Neural cell (in vitro differentiated cells): ENCODE measurements at regions not wholly inside any gene's neighbourhood (a gene's known extent, or its start where the extent isn't known, plus 50 kb on each side); places are given as distances from the start of the nearest gene placed in this dataset.

Experiments used
- H2AFZ ChIP-seq: fragments of 200-600, 300-800 bp; sonication (generic), shearing (Covaris generic); 2 replicates; pipeline ENCODE4 v1.6.0; 2014; ENCODE audit warnings: low read depth, mild to moderate bottlenecking, antibody characterized with exemption, low read length, moderate library complexity
- H3F3A ChIP-seq: fragments of 200-600 bp; shearing (Covaris generic); 2 replicates; pipeline ENCODE4 v1.6.1; 2016; ENCODE audit warnings: mild to moderate bottlenecking, moderate library complexity, mixed read lengths, antibody characterized with exemption, low read length; ENCODE audit not compliant: insufficient read depth, poor library complexity, severe bottlenecking
- H3K27ac ChIP-seq: fragments of 200-600, 300-800 bp; sonication (generic), shearing (Covaris generic); 2 replicates; pipeline ENCODE4 v1.5.1; 2014; ENCODE audit warnings: mild to moderate bottlenecking, low read length, moderate library complexity
- H3K27me3 ChIP-seq: fragments of 300-800, 200-600 bp; sonication (generic), shearing (Covaris generic); 2 replicates; pipeline ENCODE4 v1.6.0; 2014; ENCODE audit warnings: mild to moderate bottlenecking, low read depth, low read length, moderate library complexity; ENCODE audit not compliant: insufficient read depth
- H3K36me3 ChIP-seq: fragments of 300-800, 200-600 bp; sonication (generic), shearing (Covaris generic); 2 replicates; pipeline ENCODE4 v1.5.1; 2014; ENCODE audit warnings: mild to moderate bottlenecking, antibody characterized with exemption, low read length, moderate library complexity; ENCODE audit not compliant: insufficient read depth
- H3K4me2 ChIP-seq: fragments of 300-800, 200-600 bp; sonication (generic), shearing (Covaris generic); 2 replicates; pipeline ENCODE4 v1.6.0; 2014; ENCODE audit warnings: mild to moderate bottlenecking, low read length
- H3K4me3 ChIP-seq: fragments of 300-800, 200-600 bp; sonication (generic), shearing (Covaris generic); 2 replicates; pipeline ENCODE4 v1.5.1; 2014; ENCODE audit warnings: mild to moderate bottlenecking, low read length, moderate library complexity
- H3K79me2 ChIP-seq: fragments of 200-600 bp; shearing (Covaris generic); replicated peaks from 2 replicates; pipeline ENCODE4 v1.6.0; 2014; ENCODE audit warnings: mild to moderate bottlenecking, low read length, moderate library complexity; ENCODE audit not compliant: insufficient read depth
- H3K9ac ChIP-seq: fragments of 300-800, 200-600 bp; sonication (generic), shearing (Covaris generic); 2 replicates; pipeline ENCODE4 v1.6.1; 2016; ENCODE audit warnings: mild to moderate bottlenecking, low read length, mixed read lengths
- H3K9me2 ChIP-seq: fragments of 200-600 bp; shearing (Covaris generic); 2 replicates; pipeline ENCODE4 v1.6.1; 2016; ENCODE audit warnings: mild to moderate bottlenecking, low read length, mixed read lengths; ENCODE audit not compliant: insufficient read depth
- H3K9me3 ChIP-seq: fragments of 200-600, 300-800 bp; sonication (generic), shearing (Covaris generic); 2 replicates; pipeline ENCODE4 v1.6.1; 2016; ENCODE audit warnings: mild to moderate bottlenecking, mixed run types, low read length, moderate library complexity, mixed read lengths
- H4K20me1 ChIP-seq: fragments of 200-600 bp; shearing (Covaris generic); 2 replicates; pipeline ENCODE4 v1.6.1; 2016; ENCODE audit warnings: mild to moderate bottlenecking, mixed run types; ENCODE audit not compliant: insufficient read depth
- EP300 ChIP-seq: fragments of 450-650 bp; conservative IDR thresholded peaks from 2 replicates; pipeline ENCODE4 v1.6.1; 2014; ENCODE audit warnings: antibody characterized with exemption, mild to moderate bottlenecking, moderate library complexity; ENCODE audit not compliant: poor library complexity, severe bottlenecking
- EZH2 ChIP-seq: fragments of 200-600, 300-800 bp; shearing (Covaris generic), sonication (generic); IDR thresholded peaks from 2 replicates; pipeline ENCODE4 v1.6.1; 2014; ENCODE audit warnings: antibody characterized with exemption, low read length, borderline replicate concordance, mild to moderate bottlenecking; ENCODE audit not compliant: insufficient read depth, poor library complexity, severe bottlenecking
- MXI1 ChIP-seq: fragments of 450-650 bp; conservative IDR thresholded peaks from 2 replicates; pipeline ENCODE4 v1.6.1; 2014; ENCODE audit warnings: antibody characterized with exemption, mild to moderate bottlenecking; ENCODE audit not compliant: poor library complexity, severe bottlenecking
- POLR2AphosphoS5 ChIP-seq: IDR thresholded peaks from 2 replicates; pipeline ENCODE4 v1.6.1; 2012
- RAD21 ChIP-seq: fragments of 450-650 bp; conservative IDR thresholded peaks from 2 replicates; pipeline ENCODE4 v1.6.1; 2014; ENCODE audit warnings: antibody characterized with exemption, mild to moderate bottlenecking, moderate library complexity
- SMC3 ChIP-seq: fragments of 450-650 bp; conservative IDR thresholded peaks from 2 replicates; pipeline ENCODE4 v1.6.1; 2014; ENCODE audit warnings: antibody characterized with exemption, mild to moderate bottlenecking, moderate library complexity; ENCODE audit not compliant: poor library complexity
- TAF1 ChIP-seq: IDR thresholded peaks from 2 replicates; pipeline ENCODE4 v1.6.1; 2012; ENCODE audit warnings: low read depth
- TF ChIP-seq, protein P1 (sequence below): fragments of 450-650 bp; IDR thresholded peaks from 2 replicates; pipeline ENCODE4 v1.5.1; 2014; ENCODE audit warnings: antibody characterized with exemption, mild to moderate bottlenecking, moderate library complexity; ENCODE audit not compliant: poor library complexity, severe bottlenecking
- TF ChIP-seq, protein P2 (sequence below): IDR thresholded peaks from 2 replicates; pipeline ENCODE4 v1.6.1; 2012; ENCODE audit warnings: borderline replicate concordance

GRCh38 chr13:74647211-74647610 lies 513.0 kb upstream of the KLF12 start:
- TF ChIP-seq EZH2 (no peak), EP300 (no peak), MXI1 (no peak), RAD21 (no peak), TAF1 (no peak), POLR2AphosphoS5 (no peak), SMC3 (no peak)
- TF ChIP-seq, protein P1, sequence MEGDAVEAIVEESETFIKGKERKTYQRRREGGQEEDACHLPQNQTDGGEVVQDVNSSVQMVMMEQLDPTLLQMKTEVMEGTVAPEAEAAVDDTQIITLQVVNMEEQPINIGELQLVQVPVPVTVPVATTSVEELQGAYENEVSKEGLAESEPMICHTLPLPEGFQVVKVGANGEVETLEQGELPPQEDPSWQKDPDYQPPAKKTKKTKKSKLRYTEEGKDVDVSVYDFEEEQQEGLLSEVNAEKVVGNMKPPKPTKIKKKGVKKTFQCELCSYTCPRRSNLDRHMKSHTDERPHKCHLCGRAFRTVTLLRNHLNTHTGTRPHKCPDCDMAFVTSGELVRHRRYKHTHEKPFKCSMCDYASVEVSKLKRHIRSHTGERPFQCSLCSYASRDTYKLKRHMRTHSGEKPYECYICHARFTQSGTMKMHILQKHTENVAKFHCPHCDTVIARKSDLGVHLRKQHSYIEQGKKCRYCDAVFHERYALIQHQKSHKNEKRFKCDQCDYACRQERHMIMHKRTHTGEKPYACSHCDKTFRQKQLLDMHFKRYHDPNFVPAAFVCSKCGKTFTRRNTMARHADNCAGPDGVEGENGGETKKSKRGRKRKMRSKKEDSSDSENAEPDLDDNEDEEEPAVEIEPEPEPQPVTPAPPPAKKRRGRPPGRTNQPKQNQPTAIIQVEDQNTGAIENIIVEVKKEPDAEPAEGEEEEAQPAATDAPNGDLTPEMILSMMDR: no peak
- TF ChIP-seq, protein P2, sequence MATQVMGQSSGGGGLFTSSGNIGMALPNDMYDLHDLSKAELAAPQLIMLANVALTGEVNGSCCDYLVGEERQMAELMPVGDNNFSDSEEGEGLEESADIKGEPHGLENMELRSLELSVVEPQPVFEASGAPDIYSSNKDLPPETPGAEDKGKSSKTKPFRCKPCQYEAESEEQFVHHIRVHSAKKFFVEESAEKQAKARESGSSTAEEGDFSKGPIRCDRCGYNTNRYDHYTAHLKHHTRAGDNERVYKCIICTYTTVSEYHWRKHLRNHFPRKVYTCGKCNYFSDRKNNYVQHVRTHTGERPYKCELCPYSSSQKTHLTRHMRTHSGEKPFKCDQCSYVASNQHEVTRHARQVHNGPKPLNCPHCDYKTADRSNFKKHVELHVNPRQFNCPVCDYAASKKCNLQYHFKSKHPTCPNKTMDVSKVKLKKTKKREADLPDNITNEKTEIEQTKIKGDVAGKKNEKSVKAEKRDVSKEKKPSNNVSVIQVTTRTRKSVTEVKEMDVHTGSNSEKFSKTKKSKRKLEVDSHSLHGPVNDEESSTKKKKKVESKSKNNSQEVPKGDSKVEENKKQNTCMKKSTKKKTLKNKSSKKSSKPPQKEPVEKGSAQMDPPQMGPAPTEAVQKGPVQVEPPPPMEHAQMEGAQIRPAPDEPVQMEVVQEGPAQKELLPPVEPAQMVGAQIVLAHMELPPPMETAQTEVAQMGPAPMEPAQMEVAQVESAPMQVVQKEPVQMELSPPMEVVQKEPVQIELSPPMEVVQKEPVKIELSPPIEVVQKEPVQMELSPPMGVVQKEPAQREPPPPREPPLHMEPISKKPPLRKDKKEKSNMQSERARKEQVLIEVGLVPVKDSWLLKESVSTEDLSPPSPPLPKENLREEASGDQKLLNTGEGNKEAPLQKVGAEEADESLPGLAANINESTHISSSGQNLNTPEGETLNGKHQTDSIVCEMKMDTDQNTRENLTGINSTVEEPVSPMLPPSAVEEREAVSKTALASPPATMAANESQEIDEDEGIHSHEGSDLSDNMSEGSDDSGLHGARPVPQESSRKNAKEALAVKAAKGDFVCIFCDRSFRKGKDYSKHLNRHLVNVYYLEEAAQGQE: no peak
- Histone ChIP-seq H3F3A (peaks cover 3% of the 10 kb centered on the region), H3K9me2 (no peaks in the 10 kb centered on the region), H3K9me3 (no peaks in the 10 kb centered on the region), H3K36me3 (no peaks in the 10 kb centered on the region), H3K4me2 (no peak overlapping the region), H3K27ac (no peak overlapping the region), H3K9ac (no peak overlapping the region), H4K20me1 (no peaks in the 10 kb centered on the region), H2AFZ (no peak overlapping the region), H3K27me3 (no peaks in the 10 kb centered on the region), H3K4me3 (no peak overlapping the region), H3K79me2 (no peaks in the 10 kb centered on the region)

DNA sequence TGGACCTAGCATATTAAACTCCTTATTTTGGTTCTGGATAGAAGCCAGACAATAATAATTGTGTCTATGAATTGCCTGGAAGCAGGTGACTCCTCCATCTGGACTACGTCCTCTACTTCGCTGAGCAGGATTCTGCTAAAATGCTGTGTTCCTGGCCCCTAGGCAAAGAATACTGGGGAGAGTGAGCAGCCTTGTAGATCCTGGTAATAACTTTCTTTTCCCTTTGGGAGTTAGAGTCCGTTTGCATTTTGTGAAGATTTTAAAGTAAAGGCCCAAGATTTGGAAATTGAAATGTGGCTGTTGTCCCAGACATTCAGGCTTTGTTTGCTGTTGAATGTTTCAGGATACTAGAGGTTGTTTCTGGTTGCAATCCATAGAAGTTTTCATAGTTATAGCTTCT lies 511.9 kb upstream of the KLF12 start:
- Histone ChIP-seq H3F3A (peaks cover 3% of the 10 kb centered on the region), H3K9me2 (no peaks in the 10 kb centered on the region), H3K27ac (no peak overlapping the region), H3K27me3 (no peaks in the 10 kb centered on the region), H2AFZ (no peak overlapping the region), H3K79me2 (no peaks in the 10 kb centered on the region), H3K9ac (no peak overlapping the region), H3K9me3 (no peaks in the 10 kb centered on the region), H3K36me3 (no peaks in the 10 kb centered on the region), H3K4me2 (no peak overlapping the region), H4K20me1 (no peaks in the 10 kb centered on the region), H3K4me3 (no peak overlapping the region)
- TF ChIP-seq, protein P2: no peak
